ENCODE measurements at regions not wholly inside any gene's neighbourhood (a gene's known extent, or its start where the extent isn't known, plus 50 kb on each side); places are given as distances from the start of the nearest gene placed in this dataset.

DNA sequence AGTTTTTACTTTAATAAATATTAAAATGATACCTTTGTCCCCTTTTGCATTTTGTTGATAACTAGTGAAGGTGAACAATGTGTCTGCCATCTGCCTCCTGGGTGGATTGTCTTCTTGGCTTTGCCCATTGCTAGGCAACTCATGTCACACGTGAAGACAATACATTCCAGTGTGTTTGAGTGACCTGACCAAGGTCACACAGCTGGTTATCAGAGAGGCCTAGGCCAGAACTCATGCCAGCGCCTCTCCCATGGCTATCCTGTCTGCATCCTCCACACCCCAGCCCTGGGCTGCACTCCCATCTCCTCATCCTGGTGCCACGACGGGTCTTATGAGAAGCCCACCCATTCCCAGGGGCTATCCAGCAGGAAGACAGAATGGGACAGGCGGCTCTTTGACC is 108.7 kb downstream of the PLCE1 start:
- TF ChIP-seq, protein P1, sequence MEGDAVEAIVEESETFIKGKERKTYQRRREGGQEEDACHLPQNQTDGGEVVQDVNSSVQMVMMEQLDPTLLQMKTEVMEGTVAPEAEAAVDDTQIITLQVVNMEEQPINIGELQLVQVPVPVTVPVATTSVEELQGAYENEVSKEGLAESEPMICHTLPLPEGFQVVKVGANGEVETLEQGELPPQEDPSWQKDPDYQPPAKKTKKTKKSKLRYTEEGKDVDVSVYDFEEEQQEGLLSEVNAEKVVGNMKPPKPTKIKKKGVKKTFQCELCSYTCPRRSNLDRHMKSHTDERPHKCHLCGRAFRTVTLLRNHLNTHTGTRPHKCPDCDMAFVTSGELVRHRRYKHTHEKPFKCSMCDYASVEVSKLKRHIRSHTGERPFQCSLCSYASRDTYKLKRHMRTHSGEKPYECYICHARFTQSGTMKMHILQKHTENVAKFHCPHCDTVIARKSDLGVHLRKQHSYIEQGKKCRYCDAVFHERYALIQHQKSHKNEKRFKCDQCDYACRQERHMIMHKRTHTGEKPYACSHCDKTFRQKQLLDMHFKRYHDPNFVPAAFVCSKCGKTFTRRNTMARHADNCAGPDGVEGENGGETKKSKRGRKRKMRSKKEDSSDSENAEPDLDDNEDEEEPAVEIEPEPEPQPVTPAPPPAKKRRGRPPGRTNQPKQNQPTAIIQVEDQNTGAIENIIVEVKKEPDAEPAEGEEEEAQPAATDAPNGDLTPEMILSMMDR (conservative IDR thresholded peaks at IDR 0.05; ENCODE audit: low read depth, low read length) = no peak
- TF ChIP-seq EZH2 (IDR thresholded peaks at IDR 0.05; ENCODE audit: borderline replicate concordance, low read depth, low read length, poor library complexity, severe bottlenecking) = no peak
